Stimulated activated naive CD8-positive, alpha-beta T cell treated with anti-CD3 and anti-CD28 coated beads, Interleukin-15, Interleukin-2, amounts not matched to agents 100 U/mL and 50 U/mL, for 24 hours (primary cell): ENCODE measurements at regions not wholly inside any gene's neighbourhood (a gene's known extent, or its start where the extent isn't known, plus 50 kb on each side); places are given as distances from the start of the nearest gene placed in this dataset.

Experiments used
- ATAC-seq: fragments of 150-1000 bp; cut with Tn5 transposase; one replicate; pipeline ENCODE4 v1.10.0; 2021
- DNase-seq: peaks from one replicate; pipeline ENCODE4 v3.0.0; 2021

GRCh38 chr13:26941345-26942174, 181.0 kb upstream of the GPR12 start:
- peak; percentile 95 for ATAC-seq
- no peak for DNase-seq

GRCh38 chr13:26934096-26934495, 173.5 kb upstream of the GPR12 start:
- ATAC-seq = no peak

GRCh38 chr13:26932465-26932864, 171.9 kb upstream of the GPR12 start:
- no peak for DNase-seq
- ATAC-seq = no peak

More at GRCh38 chr13:26934096-26934495, 173.5 kb upstream of the GPR12 start:
- no peak for DNase-seq

- DNase-seq (peak; percentile 82), ATAC-seq (peak; percentile 60)
These were observed 169.6 kb upstream of the GPR12 start for GRCh38 chr13:26929971-26930730.

- ATAC-seq = no peak
- no peak for DNase-seq
These were observed 166.9 kb upstream of the GPR12 start for GRCh38 chr13:26927511-26927910.

- ATAC-seq = no peak
- no peak for DNase-seq
These were observed 165.8 kb upstream of the GPR12 start for GRCh38 chr13:26926371-26926770.

GRCh38 chr13:26923824-26924605, 163.4 kb upstream of the GPR12 start:
- ATAC-seq (no peak), DNase-seq (no peak)

- no peak for ATAC-seq
These were observed 161.3 kb upstream of the GPR12 start for GRCh38 chr13:26921918-26922317.

GRCh38 chr13:26920614-26921355, 160.2 kb upstream of the GPR12 start:
- ATAC-seq = no peak

More at GRCh38 chr13:26921918-26922317, 161.3 kb upstream of the GPR12 start:
- no peak for DNase-seq

GRCh38 chr13:26919732-26920131, 159.1 kb upstream of the GPR12 start:
- DNase-seq (no peak), ATAC-seq (peak; percentile 19)

More at GRCh38 chr13:26920614-26921355, 160.2 kb upstream of the GPR12 start:
- DNase-seq = no peak

GRCh38 chr13:26919311-26919710, 158.7 kb upstream of the GPR12 start:
- DNase-seq = no peak
- no peak for ATAC-seq

GRCh38 chr13:26914624-26915023, 154.0 kb upstream of the GPR12 start:
- DNase-seq = peak; percentile 15
- no peak for ATAC-seq

GRCh38 chr13:26914148-26914547, 153.6 kb upstream of the GPR12 start:
- DNase-seq (no peak), ATAC-seq (no peak)

GRCh38 chr13:26910754-26911465, 150.3 kb upstream of the GPR12 start:
- DNase-seq = no peak
- ATAC-seq = no peak

- no peak for ATAC-seq
- no peak for DNase-seq
These were observed 148.9 kb upstream of the GPR12 start for GRCh38 chr13:26909477-26909876.

- DNase-seq (no peak), ATAC-seq (no peak)
These were observed 147.5 kb upstream of the GPR12 start for GRCh38 chr13:26908126-26908525.

GRCh38 chr13:26899202-26899601, 138.6 kb upstream of the GPR12 start:
- ATAC-seq (no peak), DNase-seq (no peak)

- DNase-seq (no peak), ATAC-seq (no peak)
These were observed 137.3 kb upstream of the GPR12 start for GRCh38 chr13:26897706-26898550.

- ATAC-seq (no peak), DNase-seq (no peak)
These were observed 136.5 kb upstream of the GPR12 start for GRCh38 chr13:26896986-26897668.
